Esophagus squamous epithelium (tissue), 4 donors: ENCODE measurements at regions not wholly inside any gene's neighbourhood (a gene's known extent, or its start where the extent isn't known, plus 50 kb on each side); places are given as distances from the start of the nearest gene placed in this dataset.

Experiments
- CTCF ChIP-seq, 6 experiments: fragments of 450-650 bp in 4 of 6; fragments of 200-600 bp in 2 of 6; sonication (generic) in 2 of 6; IDR thresholded peaks; one replicate each; pipeline ENCODE4 v1.5.1; 2016 to 2019; ENCODE audit warnings: antibody characterized with exemption in 6 of 6, mild to moderate bottlenecking in 4 of 6, moderate library complexity in 4 of 6
- POLR2A ChIP-seq, 4 donors: fragments of 450-650 bp; IDR thresholded peaks; one replicate each; pipeline ENCODE4 v1.6.1; 2017; ENCODE audit warnings: antibody characterized with exemption in 4 of 4, mild to moderate bottlenecking in 4 of 4, moderate library complexity in 3 of 4

DNA sequence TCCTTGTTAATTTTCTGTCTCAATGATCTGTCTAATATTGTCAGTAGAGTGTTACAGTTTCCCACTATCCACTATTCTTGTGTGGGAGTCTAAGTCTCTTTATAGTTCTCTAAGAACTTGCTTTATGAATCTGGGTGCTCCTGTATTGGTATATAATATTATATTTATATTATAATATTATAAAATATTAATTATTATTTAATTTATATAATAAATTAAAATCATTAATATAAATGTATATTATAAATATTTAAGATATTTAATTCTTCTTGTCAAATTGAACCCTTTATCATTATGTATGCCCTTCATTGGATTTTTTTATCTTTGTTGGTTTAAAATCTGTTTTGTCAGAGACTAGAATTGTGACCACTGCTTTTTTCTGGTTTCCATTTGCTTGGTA, 1950.2 kb upstream of the LRRTM1 start:
- TF ChIP-seq CTCF (IDR thresholded peaks at IDR 0.05) (no peak), POLR2A (IDR thresholded peaks at IDR 0.05) (no peak)
